T-helper 2 cell (primary cell): ENCODE measurements at regions not wholly inside any gene's neighbourhood (a gene's known extent, or its start where the extent isn't known, plus 50 kb on each side); places are given as distances from the start of the nearest gene placed in this dataset.
"Not testable (repeated sequence)": the region's sequence is repeated elsewhere in the genome, so short reads cannot be mapped to it uniquely, and the experiment has no call there.

ENCODE experiments used
- DNase-seq, 5 experiments: peaks; one replicate each; pipeline versions ENCODE4 v3.0.0 to v3.0.0-alpha.2; 2012 to 2022

DNA sequence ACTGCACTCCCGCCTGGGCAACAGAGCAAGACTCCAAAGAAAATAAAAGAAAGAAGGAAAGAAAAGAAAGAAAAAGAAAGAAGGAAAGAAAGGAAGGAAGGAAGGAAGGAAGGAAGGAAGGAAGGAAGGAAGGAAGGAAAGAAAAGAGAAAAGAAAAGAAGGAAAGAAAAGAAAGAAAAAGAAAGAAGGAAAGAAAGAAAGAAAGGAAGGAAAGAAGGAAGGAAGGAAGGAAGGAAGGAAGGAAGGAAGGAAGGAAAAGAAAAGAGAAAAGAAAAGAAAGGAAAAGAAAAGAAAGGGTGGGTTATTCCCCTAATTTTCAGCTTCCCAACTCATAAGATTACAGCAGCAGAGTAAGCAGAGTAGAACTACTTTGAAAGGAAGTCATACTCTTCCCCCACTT, 64.4 kb downstream of the TMEM200C start:
- not testable (repeated sequence) for DNase-seq

DNA sequence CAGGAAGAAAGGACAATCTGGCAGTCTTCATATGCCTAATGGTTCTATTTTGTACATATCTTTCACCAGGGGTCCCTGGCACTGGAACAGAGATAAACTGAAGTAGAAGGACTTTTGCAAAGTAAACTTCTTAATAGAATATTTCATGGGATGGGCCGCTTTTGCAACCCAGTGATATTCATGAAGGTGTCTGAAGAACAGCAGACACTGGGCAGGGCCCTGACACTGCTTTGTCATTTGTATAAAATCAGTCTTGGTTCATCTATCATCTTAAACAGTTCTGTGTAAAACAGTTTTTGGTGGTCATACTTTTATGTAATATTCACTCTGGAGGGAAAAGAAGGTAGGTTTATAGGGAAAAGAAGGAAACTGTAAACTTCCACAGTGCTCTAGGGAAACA, 66.4 kb downstream of the TMEM200C start:
- DNase-seq: no peak

DNA sequence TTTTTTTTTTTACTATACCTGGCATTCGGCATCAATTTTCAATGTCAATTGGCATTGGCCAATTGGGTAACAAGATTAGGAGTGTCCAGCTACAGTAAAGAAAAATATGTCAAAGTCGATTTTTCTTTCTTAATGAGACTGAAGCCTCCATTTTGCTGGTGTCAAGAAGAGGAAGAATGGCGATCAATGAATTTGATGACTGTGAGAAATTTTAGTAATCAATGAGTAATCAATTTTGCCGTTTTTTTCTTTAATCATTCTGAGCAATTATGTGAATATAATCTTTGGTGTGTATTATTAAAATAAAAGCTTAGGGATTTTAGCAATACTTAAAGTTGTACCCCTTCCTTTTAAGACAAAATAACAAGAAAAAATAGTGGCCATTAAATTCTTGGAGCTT, 69.7 kb downstream of the TMEM200C start:
- no peak for DNase-seq

DNA sequence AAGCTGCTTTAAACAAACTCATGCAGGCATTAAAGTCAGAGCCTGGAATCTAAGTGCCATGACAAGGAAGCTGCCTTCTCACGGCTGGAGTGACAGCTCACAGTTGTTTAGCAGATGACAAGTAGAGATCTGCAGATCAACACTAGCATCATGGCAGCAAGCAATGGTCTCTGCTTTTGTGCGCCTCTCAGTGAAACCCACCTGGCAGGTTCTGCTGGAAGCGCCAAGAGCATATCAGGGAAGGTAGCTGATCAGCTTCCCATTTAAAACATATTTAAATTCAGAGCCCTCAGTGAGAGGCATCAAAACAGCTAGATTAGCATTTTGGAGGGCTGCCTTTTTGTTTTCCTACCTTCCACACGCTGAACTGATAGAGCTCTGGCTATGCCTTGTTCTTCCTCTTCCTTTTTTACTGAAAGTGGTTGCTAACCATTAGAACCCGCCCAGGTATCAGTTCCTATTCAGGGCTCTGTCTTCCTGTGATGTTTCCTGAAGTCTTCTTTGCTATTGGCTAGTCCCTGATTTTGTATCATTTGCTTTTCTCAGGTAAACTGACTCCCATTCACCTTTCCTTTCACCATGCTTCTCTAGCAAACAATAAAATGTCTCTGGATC, 70.8 kb downstream of the TMEM200C start:
- no peak for DNase-seq

DNA sequence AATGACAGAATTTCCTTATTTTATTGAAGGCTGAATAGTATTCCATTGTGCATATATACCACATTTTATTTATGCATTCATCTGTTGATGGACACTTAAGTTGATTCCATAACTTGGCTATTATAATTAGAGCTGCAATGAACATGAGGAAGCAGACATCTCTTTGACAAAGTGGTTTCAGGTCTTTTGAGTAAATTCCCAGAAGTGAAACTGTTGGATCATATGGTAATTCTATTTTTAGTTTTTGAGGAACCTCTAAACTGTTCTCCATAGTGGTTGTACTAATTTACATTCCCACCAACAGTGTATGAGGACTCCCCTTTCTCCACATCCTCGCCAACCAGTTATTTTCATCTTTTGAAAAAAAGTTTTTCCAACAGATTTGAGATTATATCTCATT, 77.5 kb downstream of the TMEM200C start:
- DNase-seq: no peak

DNA sequence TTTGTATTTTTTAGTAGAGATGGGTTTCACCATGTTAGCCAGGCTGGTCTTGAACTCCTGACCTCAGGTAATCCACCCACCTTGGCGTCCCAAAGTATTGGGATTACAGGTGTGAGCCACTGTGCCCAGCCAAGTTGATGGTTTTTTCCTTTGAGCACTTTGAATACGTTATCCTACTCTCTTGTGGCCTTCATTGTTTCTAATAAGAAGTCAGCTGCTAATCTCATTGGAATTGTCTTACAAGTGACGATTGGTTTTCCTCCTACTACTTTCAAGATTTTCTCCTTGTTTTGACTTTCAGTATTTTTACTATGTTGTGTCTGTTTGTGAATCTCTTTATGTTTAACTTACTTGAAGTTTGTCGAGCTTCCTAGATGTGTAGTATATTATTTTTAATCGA, 88.5 kb downstream of the TMEM200C start:
- no peak for DNase-seq

DNA sequence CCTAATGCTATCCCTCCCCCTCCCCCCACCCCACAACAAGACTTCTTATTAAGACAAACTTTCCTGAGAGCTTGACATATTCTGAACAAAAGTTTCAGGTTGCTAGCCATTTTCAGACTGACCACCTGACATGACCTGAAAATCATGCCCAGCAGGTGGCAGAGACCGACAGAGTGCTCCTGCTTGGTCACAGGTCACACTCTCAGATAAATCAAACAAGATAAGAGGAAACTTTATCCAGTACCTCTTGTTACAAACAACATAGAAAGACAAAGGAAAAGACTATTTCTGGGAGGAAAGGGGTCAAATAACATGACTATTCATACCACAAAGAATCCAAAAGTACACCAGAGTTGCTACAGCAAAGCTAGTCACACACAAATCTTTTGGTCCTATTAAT, 107.4 kb downstream of the TMEM200C start:
- no peak for DNase-seq

DNA sequence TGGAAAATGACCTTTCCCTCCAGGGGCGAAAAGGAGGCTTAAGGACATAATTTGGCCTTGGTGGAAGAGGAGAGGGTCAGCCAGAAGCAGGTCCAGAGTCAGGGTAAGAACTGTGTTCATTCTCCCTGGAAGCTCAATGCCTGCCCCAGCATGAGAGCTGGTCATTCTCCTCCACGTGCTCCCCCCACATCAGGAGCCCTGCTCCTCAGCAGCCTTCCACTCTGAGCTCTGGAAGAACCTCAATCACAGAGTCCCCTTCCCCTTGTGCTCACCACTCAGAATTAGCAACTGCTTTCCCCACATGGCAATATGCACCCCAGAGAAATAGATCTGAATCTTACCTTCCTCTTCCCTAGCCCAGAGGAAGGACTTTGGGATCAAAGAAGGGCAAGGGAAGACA, 115.4 kb downstream of the TMEM200C start:
- no peak for DNase-seq

DNA sequence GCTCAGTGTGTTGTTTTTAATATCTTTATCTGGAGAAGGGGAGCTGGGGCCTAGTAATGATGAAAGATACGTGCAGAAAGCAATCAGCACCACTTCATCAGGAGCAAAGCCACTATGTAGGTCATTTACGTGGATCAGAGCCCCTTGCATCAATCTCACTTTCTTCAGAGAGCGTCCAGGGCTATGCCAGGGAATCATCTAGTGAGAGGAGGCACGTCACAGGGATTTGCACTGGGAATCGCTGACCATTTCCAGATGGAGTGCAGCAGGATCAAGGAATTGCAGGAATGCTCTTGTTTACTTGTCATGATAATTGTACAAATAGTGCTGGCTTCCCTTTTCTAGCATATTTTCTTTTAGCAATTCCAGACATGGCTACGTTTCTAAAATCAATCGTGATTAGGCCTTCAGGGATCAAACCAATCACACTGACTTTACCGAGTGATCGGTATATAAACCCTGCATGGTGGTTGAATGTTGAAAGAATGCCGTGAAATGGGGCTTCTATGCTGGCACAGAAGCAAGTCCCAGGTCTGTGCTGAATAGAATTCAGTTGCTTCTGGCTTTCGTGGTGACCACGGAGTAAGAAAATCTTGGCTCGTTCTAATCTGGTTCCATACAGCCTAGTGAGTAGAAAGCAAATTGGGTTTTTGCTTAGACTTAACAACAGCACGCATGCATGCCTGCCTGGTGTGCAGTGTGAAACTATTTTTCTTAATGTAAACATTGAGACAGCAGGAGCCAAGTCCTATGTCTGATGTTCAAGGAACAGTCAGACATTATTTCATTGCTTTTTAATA, 122.8 kb downstream of the TMEM200C start:
- DNase-seq: no peak

DNA sequence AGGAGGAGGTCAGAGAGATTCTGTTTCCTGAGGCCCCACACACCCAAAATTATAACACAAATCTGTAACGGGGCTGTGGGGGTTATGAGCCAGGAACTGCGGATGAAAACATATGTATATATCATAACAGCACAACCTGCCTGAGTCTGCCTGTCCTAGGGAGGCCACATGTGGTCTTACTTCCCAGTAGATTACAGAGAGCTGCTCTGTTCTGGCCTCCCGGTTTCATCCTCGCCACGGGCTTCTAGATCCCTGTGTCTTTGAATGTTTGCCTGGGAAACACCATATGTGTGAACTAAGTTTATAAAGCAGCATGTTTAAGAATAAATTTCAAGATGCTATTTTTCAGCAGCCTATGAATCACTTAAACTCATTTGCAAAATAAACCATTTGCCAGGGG, 124.0 kb downstream of the TMEM200C start:
- no peak for DNase-seq

DNA sequence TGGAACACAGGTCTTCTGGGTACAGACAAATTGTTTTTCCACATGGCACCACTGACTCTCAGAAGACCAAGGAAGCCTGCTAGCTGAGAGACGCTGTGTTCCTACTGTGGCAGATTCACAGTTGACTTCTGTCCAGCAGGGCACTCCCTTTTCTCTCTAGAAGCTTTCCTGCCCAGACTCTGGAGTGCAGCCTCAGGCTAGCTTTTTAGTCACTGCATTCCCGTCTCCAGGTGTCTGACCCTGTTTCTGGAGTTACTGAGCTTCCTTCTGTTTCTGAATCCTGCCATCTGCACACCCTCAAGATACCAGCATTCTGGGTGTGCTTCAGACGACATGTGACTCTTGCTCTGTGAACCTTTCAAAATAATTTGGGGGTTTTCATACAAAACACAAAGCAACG, 125.1 kb downstream of the TMEM200C start:
- no peak for DNase-seq

DNA sequence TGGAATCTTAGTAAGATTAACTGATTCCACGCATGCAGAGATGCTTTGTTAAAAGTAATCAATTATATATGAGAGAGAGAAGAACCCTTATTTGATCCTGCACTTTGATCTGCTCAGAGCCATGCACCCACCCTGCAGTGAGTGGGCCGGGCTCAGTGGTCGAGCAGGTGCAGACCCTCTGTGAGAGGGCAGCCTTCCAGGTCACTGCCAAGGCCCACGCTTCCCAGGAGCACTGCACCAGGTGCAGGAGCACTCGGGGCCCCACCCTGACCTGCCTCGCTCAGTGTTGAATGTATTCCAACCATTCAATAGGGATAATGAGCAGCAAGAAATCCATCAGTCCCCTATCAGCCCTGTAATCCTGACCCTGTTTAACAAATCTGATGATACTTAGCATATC, 126.9 kb downstream of the TMEM200C start:
- DNase-seq: no peak

DNA sequence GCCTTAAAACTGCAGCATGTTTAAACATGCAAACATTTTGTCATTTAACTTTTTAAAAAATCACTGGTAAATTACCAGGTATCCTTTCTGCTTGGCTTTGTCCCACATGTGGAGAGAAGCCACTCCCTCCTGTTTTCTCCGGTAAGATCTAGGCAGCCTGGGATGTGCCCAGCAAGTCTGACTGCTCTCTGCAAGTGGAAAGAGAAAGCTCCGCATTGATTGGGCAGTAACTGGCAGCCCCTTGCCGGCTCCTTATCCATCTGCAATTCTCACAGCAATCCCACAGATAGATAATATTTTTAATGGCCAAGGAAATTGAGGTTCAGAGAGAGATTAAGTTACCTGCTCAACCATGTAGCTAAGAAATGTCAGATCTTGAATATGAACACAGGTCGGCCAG, 136.1 kb downstream of the TMEM200C start:
- no peak for DNase-seq

DNA sequence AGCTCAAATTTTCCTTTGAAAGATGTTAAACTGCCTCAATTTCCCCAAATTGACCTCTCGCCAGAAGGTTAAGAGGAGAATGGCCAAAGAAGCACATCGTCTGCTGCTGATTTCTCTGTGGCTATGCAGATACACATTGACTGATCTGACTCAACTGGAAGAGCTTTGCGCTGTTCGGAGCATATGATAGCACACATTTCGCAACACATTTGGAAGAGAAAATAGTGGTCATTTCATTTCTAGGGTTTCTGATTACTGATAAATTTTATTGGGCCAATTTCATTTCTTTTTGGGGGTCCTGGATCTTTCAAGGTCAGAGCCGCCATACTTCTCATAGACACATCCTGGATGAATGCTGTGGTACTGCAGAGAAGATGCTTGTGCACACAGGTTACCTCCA, 138.5 kb downstream of the TMEM200C start:
- no peak for DNase-seq

DNA sequence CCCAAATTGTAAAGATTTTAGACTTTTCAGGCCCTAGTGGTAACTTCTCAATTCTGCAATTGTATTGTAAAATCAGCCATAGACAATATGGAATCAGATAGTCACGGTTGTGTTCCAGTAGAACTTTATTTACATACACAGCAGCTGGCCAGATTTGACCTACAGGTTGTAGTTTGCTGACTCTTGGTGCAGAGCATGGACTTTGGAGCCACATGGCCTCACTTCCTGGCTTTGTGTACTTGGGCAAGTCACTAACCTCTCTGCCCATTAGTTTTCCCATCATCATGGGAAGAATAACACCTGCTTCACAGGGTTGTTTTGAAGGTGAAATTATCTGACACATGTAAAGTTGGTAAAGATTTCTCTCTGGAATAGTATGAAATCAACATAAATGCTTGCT, 147.6 kb downstream of the TMEM200C start:
- no peak for DNase-seq

DNA sequence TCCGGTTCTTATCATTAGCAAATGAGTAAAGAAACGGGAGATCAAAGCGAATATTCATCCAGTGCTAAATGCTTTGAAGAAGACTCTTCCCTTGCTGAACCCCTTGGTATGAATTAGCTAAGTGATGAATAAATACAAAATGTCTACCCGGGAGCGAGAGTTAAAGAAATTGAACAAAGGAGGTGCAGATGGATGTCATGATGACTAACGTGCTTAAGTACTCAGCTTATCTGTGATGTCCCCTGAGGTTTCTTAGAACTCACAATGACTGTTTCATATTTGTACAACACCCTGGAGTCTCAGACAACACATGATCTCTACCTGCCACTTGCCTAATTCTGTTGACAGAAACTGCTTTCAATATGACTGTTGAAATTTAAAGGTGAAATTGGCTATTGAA, 148.5 kb downstream of the TMEM200C start:
- peak in 1 of 5 experiments; percentile 24 for DNase-seq

DNA sequence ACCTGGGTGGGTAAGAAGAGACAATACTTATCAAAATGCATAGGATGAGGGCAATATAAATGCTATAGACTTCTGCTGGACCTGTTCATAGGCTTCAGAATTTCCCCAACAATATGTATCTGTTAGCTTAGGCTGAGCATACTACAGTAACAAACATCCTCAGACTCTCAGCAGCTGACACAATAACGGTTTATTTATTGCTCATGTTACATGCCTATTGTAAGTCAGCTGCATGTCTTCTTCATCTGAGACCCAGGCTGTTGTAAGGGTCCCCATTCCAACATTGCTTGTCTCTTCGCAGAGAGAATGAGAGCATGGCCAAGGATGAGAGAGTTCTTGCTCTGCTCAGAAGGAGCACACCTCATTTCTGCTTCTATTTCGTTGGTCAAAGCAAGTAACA, 150.7 kb downstream of the TMEM200C start:
- no peak for DNase-seq

DNA sequence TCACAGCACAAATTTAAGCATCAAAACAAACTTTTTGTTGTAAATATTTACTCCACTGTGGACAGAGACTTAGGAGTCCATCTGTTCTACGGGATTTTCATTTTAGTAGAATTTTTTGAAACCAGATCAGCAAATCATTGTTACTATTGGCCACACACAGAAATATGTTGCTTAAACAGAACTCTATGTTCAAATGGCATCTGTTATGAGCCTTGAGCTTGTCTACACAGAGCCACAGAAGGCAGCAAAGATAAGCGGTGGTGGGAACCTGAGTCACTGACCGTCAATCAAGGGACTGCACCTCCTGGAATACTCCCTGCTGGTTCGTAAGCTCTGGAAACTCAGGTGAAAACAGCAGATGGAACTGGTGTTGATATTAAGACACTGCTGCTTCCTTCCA, 156.8 kb downstream of the TMEM200C start:
- no peak for DNase-seq

DNA sequence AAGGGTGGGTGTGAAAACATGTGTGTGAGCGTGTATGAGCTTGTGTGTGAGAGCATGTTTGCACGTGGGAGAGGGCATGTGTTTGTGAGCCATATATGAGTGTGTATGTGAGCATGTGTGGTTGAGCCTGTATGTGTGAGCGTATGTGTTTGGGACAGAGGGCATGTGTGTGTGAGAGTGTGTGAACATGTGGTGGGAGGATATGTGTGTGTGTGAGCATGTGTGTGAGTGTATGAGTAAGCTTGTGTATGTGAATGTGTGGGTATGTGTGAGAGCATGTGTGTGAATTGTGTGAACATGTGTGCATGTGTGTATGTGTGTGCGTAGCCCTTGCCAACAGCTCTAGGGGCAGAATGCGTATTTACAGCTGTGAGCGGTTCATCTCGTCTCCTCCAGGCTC, 163.0 kb downstream of the TMEM200C start:
- no peak for DNase-seq

DNA sequence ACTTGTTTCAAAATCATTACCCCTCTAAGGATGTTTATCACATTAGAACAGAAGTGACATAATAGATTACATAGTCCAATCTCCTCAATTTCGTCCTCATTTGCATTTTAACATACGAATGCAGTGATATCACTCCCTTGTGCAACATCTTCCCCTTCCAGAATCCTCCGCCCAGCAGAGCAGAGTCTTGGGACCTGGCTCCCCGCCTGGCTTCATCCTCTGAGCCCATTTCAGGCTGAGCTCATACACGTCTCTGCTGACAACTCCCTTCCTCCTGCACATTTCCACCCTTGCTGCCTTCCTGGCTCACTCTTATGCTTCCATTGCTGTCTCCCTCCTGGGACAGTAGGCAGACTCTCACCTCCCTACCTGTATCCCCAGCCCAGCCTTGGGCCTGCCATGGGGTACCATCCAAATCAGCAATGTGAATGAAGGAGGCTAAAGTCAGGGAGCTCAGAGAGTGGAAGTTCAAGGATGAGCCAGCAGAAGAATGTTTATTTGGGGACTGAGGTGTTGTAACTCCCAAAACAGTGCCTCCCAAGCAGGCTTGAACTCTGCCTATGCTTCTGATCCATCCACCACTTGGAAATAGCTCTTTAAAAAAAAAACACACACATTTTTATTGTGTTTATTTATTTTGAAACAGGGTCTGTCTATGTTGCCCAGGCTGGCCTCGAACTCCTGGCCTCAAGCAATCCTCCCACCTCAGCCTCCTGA, 165.2 kb downstream of the TMEM200C start:
- DNase-seq: no peak

DNA sequence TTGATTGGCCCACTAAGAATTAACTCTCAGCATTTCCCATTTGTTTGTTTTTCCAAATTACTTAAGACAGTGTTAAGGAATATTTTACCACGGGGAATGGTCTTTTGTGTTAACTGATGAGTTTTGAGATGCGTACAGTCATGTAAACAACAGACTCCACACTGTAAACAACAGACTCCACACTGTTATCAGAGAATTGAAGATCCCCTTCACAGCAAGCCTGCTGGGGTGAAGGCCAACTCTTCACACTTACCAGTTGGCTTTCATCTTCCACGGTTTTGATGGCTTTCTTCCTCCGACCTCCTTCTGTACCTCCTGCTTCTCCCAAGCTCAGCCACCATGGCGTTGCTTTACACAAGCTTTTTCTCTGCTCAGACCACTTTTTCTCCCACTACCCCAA, 166.8 kb downstream of the TMEM200C start:
- DNase-seq: no peak

DNA sequence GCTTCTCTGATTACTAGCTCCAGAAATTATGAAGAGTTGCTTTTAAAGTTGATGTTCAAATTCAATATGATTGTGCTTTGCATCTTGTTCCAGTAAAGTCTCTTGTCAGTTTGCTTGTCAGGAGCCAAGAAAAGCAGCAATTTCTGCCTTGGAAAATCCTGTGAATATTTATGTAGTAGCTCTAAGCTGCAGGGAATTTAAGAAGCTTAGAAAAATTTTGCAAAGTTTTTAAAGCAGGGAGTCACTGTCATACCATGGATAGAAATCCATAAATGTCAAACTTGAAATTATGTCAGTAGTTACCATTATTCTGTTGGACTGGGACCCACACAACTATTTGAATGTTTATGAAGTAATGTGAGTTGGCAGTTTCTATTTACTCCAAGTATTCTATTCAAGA, 169.3 kb downstream of the TMEM200C start:
- DNase-seq: no peak

DNA sequence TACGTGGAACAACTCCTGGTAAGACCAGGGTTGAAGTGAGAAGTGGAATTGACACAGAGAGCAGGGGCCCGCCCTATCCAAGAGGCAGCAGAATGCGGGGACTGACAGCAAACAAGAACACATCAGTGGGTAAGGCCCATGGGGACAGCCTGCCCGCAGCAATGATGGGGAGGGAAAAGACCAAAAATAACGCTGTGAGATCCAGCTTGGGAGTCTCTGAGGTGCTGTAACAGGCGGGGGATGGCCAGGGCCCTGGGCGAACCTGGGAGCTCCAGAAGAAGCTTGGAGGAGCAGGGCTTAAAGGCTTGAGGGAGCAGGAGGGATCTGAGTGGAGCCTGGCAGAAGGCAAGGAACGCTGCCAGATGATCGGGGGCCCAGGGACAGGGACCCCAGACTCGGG, 173.4 kb downstream of the TMEM200C start:
- no peak for DNase-seq

DNA sequence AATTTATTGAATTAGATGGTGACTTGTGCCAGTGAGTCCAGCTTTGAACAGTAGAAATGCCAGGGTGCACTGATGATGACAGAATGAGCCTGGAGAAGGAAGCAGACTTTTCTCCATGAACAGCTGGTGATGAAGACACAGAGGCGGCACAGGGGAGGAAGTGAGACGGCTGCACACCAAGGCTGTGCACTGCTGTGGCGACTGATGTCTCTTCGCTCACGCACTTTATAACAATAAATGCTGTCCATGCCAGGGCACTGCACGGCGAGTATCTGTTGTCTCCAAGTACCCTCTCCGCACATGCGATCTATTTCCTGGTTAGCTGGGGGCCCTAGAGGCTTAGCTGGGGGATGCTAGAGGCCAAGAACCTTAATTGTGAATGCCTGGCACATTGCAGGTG, 175.2 kb downstream of the TMEM200C start:
- DNase-seq: no peak
